Lung (tissue), 11 donors: ENCODE measurements at regions not wholly inside any gene's neighbourhood (a gene's known extent, or its start where the extent isn't known, plus 50 kb on each side); places are given as distances from the start of the nearest gene placed in this dataset.

Experiments
- ATAC-seq: fragments of 200-7000 bp; cut with Tn5 transposase; one replicate; pipeline ENCODE4 v1.9.1; 2020; ENCODE audit warnings: moderate number of reproducible peaks; ENCODE audit not compliant: insufficient read depth, low FRiP score
- DNase-seq, 3 donors: peaks; one replicate each; pipeline ENCODE4 v3.0.0-alpha.2; 2013 to 2017
- H3K27ac ChIP-seq, 2 donors: one replicate each; pipeline ENCODE4 v1.5.1; 2013; ENCODE audit warnings: mild to moderate bottlenecking in 2 of 2, moderate library complexity in 2 of 2, control low read depth in 1 of 2, inconsistent platforms in 1 of 2, low read depth in 1 of 2, low read length in 1 of 2
- H3K27me3 ChIP-seq, 3 donors: one replicate each; pipeline ENCODE4 v1.5.1; 2013; ENCODE audit warnings: low read length in 2 of 3; ENCODE audit not compliant: control insufficient read depth in 3 of 3, insufficient read depth in 3 of 3
- H3K36me3 ChIP-seq, 4 donors: one replicate each; pipeline ENCODE4 v1.5.1; 2013; ENCODE audit warnings: low read length in 4 of 4, mild to moderate bottlenecking in 1 of 4, moderate library complexity in 1 of 4; ENCODE audit not compliant: control insufficient read depth in 4 of 4, insufficient read depth in 4 of 4
- H3K4me1 ChIP-seq, 5 donors: one replicate each; pipeline ENCODE4 v1.5.1; 2013; ENCODE audit warnings: low read length in 5 of 5, mild to moderate bottlenecking in 2 of 5, moderate library complexity in 1 of 5; ENCODE audit not compliant: control insufficient read depth in 5 of 5, insufficient read depth in 5 of 5
- H3K4me3 ChIP-seq: one replicate; pipeline ENCODE4 v1.5.1; 2013; ENCODE audit warnings: mild to moderate bottlenecking, control low read depth, moderate library complexity
- H3K9ac ChIP-seq, 2 donors: one replicate each; pipeline ENCODE4 v1.5.1; 2013; ENCODE audit warnings: low read length in 2 of 2, control low read depth in 1 of 2; ENCODE audit not compliant: insufficient read depth in 1 of 2
- H3K9me3 ChIP-seq, 4 donors: one replicate each; pipeline ENCODE4 v1.5.1; 2013; ENCODE audit warnings: low read length in 3 of 4, mild to moderate bottlenecking in 1 of 4, moderate library complexity in 1 of 4; ENCODE audit not compliant: control insufficient read depth in 4 of 4, insufficient read depth in 3 of 4
- CTCF ChIP-seq: IDR thresholded peaks from 2 replicates; pipeline ENCODE4 v1.5.1; 2012; ENCODE audit warnings: mild to moderate bottlenecking; ENCODE audit errors: control extremely low read depth, extremely low read depth
- WGBS, 2 donors: extraction: QIAGEN DNeasy Blood & Tissue Kit; methylation state at CpG; one replicate each; pipeline ENCODE4 v1.1.7; 2013; 5-methylcytosine and 5-hydroxymethylcytosine counted together
- donor health status: control.
- donor health status: control.
- donor health status: Bipolar disorder and iron deficiency.
- donor health status: healthy.
- donor health status: DM: yes; HTN: yes; CAD: no.

- Histone ChIP-seq H3K27ac (no peak overlapping the region), H3K36me3 (no peaks in the 10 kb centered on the region), H3K4me1 (peaks cover 0 to 13% (median 0%) of the 10 kb centered on the region in 5 donors), H3K9ac (no peak overlapping the region), H3K9me3 (no peaks in the 10 kb centered on the region), H3K4me3 (no peak overlapping the region), H3K27me3 (no peaks in the 10 kb centered on the region)
- ATAC-seq (no peak), DNase-seq (no peak)
- no peak for TF ChIP-seq CTCF
- WGBS, 2 donors: 77 to 83% methylated on average over 1 of the region's 1 CpG
These were observed 591.5 kb upstream of the PITX2 start for GRCh38 chr4:111214371-111214770.

GRCh38 chr4:111215755-111216154 is 592.9 kb upstream of the PITX2 start:
- no peak overlapping the region for H3K4me3 ChIP-seq
- no peak for DNase-seq
- H3K36me3 ChIP-seq: no peaks in the 10 kb centered on the region
- peaks cover 0 to 12% (median 0%) of the 10 kb centered on the region in 5 donors for H3K4me1 ChIP-seq
- H3K27me3 ChIP-seq: no peaks in the 10 kb centered on the region
- H3K27ac ChIP-seq: no peak overlapping the region
- H3K9ac ChIP-seq: no peak overlapping the region
- no peaks in the 10 kb centered on the region for H3K9me3 ChIP-seq
- no peak for ATAC-seq
- no peak for TF ChIP-seq CTCF

- H3K4me1 ChIP-seq: peaks cover 0 to 6% (median 0%) of the 10 kb centered on the region in 5 donors
- H3K27me3 ChIP-seq: no peaks in the 10 kb centered on the region
- H3K9me3 ChIP-seq: no peaks in the 10 kb centered on the region
- H3K36me3 ChIP-seq: no peaks in the 10 kb centered on the region
- H3K4me3 ChIP-seq: no peak overlapping the region
- H3K27ac ChIP-seq: no peak overlapping the region
- ATAC-seq (no peak), DNase-seq (no peak)
- TF ChIP-seq CTCF: no peak
- H3K9ac ChIP-seq: no peak overlapping the region
These were observed 593.9 kb upstream of the PITX2 start for GRCh38 chr4:111216791-111217190.

GRCh38 chr4:111221371-111221770 is 598.5 kb upstream of the PITX2 start:
- no peak for DNase-seq

More at GRCh38 chr4:111221371-111221770, 598.5 kb upstream of the PITX2 start:
- no peak overlapping the region for H3K4me3 ChIP-seq
- H3K9me3 ChIP-seq: no peaks in the 10 kb centered on the region
- H3K27me3 ChIP-seq: no peaks in the 10 kb centered on the region
- TF ChIP-seq CTCF: no peak
- H3K36me3 ChIP-seq: no peaks in the 10 kb centered on the region
- no peak overlapping the region for H3K9ac ChIP-seq
- ATAC-seq: no peak
- H3K4me1 ChIP-seq: no peaks in the 10 kb centered on the region
- no peak overlapping the region for H3K27ac ChIP-seq
